H1 (cell line): ENCODE measurements at regions not wholly inside any gene's neighbourhood (a gene's known extent, or its start where the extent isn't known, plus 50 kb on each side); places are given as distances from the start of the nearest gene placed in this dataset.

Experiments used
- CTCF ChIA-PET: fragments of 300-600 bp; sonication (Branson Sonifier 250); formaldehyde crosslinking; loops from one replicate; lab custom pipeline; 2021; ENCODE audit not compliant: partially characterized antibody; lab: Charles Lee
- POLR2A ChIA-PET: fragments of 300-600 bp; sonication (Branson Sonifier 250); formaldehyde crosslinking; loops from one replicate; lab custom pipeline; 2021; ENCODE audit warnings: inconsistent platforms; ENCODE audit not compliant: partially characterized antibody; lab: Charles Lee
- DNase-seq, 2 experiments: peaks; one replicate each; pipeline versions ENCODE4 v3.0.0 to v3.0.0-alpha.2; 2010 to 2022; ENCODE audit warnings: low spot score in 2 of 2, low read depth in 1 of 2, mixed read lengths in 1 of 2
- FAIRE-seq: peaks from 2 replicates; lab custom pipeline; 2011; peaks lifted over from hg19 to GRCh38; lab: Jason Lieb, UNC
- H2AFZ ChIP-seq: 2 replicates; pipeline ENCODE4 v1.8.1; 2012; ENCODE audit warnings: low read length, inconsistent platforms
- H2AK5ac ChIP-seq: 2 replicates; pipeline ENCODE4 v1.6.1; 2013; ENCODE audit warnings: low read depth, low read length
- H2BK120ac ChIP-seq: replicated peaks from 2 replicates; pipeline ENCODE3; 2013; ENCODE audit warnings: low read depth, low read length, inconsistent platforms
- H2BK12ac ChIP-seq: 2 replicates; pipeline ENCODE4 v1.6.1; 2013; ENCODE audit warnings: low read depth, low read length
- H2BK15ac ChIP-seq: 2 replicates; pipeline ENCODE4 v1.6.1; 2013; ENCODE audit warnings: low read length
- H2BK20ac ChIP-seq: 2 replicates; pipeline ENCODE4 v1.6.1; 2013; ENCODE audit warnings: low read length
- H2BK5ac ChIP-seq: 2 replicates; pipeline ENCODE4 v1.6.1; 2013; ENCODE audit warnings: low read depth, low read length
- H3K14ac ChIP-seq: 2 replicates; pipeline ENCODE4 v1.6.1; 2013; ENCODE audit warnings: inconsistent platforms; ENCODE audit not compliant: insufficient read length
- H3K18ac ChIP-seq: 2 replicates; pipeline ENCODE4 v1.6.1; 2013; ENCODE audit warnings: low read length; ENCODE audit errors: extremely low read depth
- H3K23ac ChIP-seq: 2 replicates; pipeline ENCODE4 v1.6.1; 2013; ENCODE audit warnings: inconsistent platforms; ENCODE audit not compliant: insufficient read length
- H3K23me2 ChIP-seq: 2 replicates; pipeline ENCODE4 v1.6.1; 2013; ENCODE audit warnings: low read depth, low read length
- H3K27ac ChIP-seq: 2 replicates; pipeline ENCODE4 v1.6.1; 2011; ENCODE audit warnings: low read depth, low read length, inconsistent platforms
- H3K27me3 ChIP-seq, 4 experiments: replicated peaks in 1 of 4; 1 replicate in 1 of 4; 2 replicates in 3 of 4; pipeline versions ENCODE4 v1.6.1 to v1.8.1; 2011 to 2013; ENCODE audit warnings: low read length in 3 of 4, mild to moderate bottlenecking in 3 of 4, inconsistent platforms in 2 of 4, mixed read lengths in 2 of 4, moderate library complexity in 1 of 4; ENCODE audit not compliant: control insufficient read depth in 3 of 4, insufficient read depth in 3 of 4; ENCODE audit errors: extremely low read depth in 1 of 4
- H3K36me3 ChIP-seq, 4 experiments: 2 replicates each; pipeline versions ENCODE4 v1.6.1 to v1.8.1; 2011 to 2013; ENCODE audit warnings: mild to moderate bottlenecking in 4 of 4, low read length in 3 of 4, moderate library complexity in 2 of 4, control low read depth in 1 of 4, inconsistent platforms in 1 of 4; ENCODE audit not compliant: insufficient read depth in 4 of 4, control insufficient read depth in 2 of 4
- H3K4ac ChIP-seq: replicated peaks from 2 replicates; pipeline ENCODE3; 2013; ENCODE audit warnings: low read length, low read depth, mixed read lengths, inconsistent platforms; ENCODE audit not compliant: insufficient read length
- H3K4me1 ChIP-seq, 4 experiments: replicated peaks in 1 of 4; 1 replicate in 1 of 4; 2 replicates in 3 of 4; pipeline versions ENCODE4 v1.6.1 to v1.8.1; 2011 to 2013; ENCODE audit warnings: low read length in 3 of 4, inconsistent platforms in 2 of 4, mixed read lengths in 1 of 4; ENCODE audit not compliant: insufficient read depth in 4 of 4, control insufficient read depth in 3 of 4
- H3K4me2 ChIP-seq, 2 experiments: 2 replicates each; pipeline versions ENCODE4 v1.6.1 to v1.8.1; 2011 to 2013; ENCODE audit warnings: low read depth in 2 of 2, low read length in 2 of 2, control low read depth in 1 of 2, inconsistent platforms in 1 of 2, mild to moderate bottlenecking in 1 of 2; ENCODE audit not compliant: insufficient read depth in 1 of 2
- H3K4me3 ChIP-seq, 4 experiments: fragments of 200-600, 300-600 bp in 1 of 4; sonication (generic), shearing (Covaris generic), sonication (Bioruptor Twin) in 1 of 4; 2 replicates each; pipeline versions ENCODE4 v1.5.1 to v1.8.1; 2011 to 2016; ENCODE audit warnings: low read length in 4 of 4, low read depth in 3 of 4, control low read depth in 2 of 4, inconsistent platforms in 2 of 4, mild to moderate bottlenecking in 2 of 4, mixed read lengths in 1 of 4, moderate library complexity in 1 of 4; ENCODE audit not compliant: insufficient read depth in 2 of 4; ENCODE audit errors: extremely low read depth in 1 of 4
- H3K56ac ChIP-seq: replicated peaks from 2 replicates; pipeline ENCODE3; 2013; ENCODE audit warnings: low read depth, mild to moderate bottlenecking, mixed read lengths, low read length, inconsistent platforms; ENCODE audit not compliant: insufficient read length
- H3K79me1 ChIP-seq: 2 replicates; pipeline ENCODE4 v1.6.1; 2013; ENCODE audit warnings: low read depth, low read length, control low read depth
- H3K79me2 ChIP-seq, 2 experiments: 2 replicates each; pipeline versions ENCODE4 v1.6.1 to v1.8.1; 2012 to 2013; ENCODE audit warnings: low read length in 2 of 2, mild to moderate bottlenecking in 2 of 2, inconsistent platforms in 1 of 2; ENCODE audit not compliant: insufficient read depth in 2 of 2, control insufficient read depth in 1 of 2
- H3K9ac ChIP-seq, 4 experiments: replicated peaks in 1 of 4; 1 replicate in 1 of 4; 2 replicates in 3 of 4; pipeline versions ENCODE4 v1.6.1 to v1.8.1; 2011 to 2013; ENCODE audit warnings: low read depth in 3 of 4, low read length in 3 of 4, control low read depth in 2 of 4, mild to moderate bottlenecking in 2 of 4, moderate library complexity in 2 of 4, inconsistent platforms in 1 of 4; ENCODE audit errors: extremely low read depth in 1 of 4
- H3K9me3 ChIP-seq, 2 experiments: 2 replicates each; pipeline versions ENCODE4 v1.6.1 to v1.8.1; 2012 to 2013; ENCODE audit warnings: mild to moderate bottlenecking in 2 of 2, moderate library complexity in 2 of 2, control low read depth in 1 of 2, inconsistent platforms in 1 of 2, low read depth in 1 of 2, low read length in 1 of 2, mixed read lengths in 1 of 2; ENCODE audit not compliant: insufficient read depth in 2 of 2
- H4K20me1 ChIP-seq, 2 experiments: replicated peaks in 1 of 2; 2 replicates each; pipeline versions ENCODE3 to v1.8.1; 2011 to 2013; ENCODE audit warnings: inconsistent platforms in 2 of 2, low read length in 2 of 2, mild to moderate bottlenecking in 1 of 2; ENCODE audit not compliant: insufficient read depth in 2 of 2, control insufficient read depth in 1 of 2
- H4K5ac ChIP-seq: 2 replicates; pipeline ENCODE4 v1.6.1; 2013; ENCODE audit warnings: low read length, low read depth, mixed read lengths, inconsistent platforms; ENCODE audit not compliant: insufficient read length
- H4K8ac ChIP-seq: 2 replicates; pipeline ENCODE4 v1.8.0; 2013; ENCODE audit warnings: mild to moderate bottlenecking, moderate library complexity, low read length, inconsistent platforms; ENCODE audit not compliant: insufficient read depth; ENCODE audit errors: extremely low read depth
- H4K91ac ChIP-seq: replicated peaks from 2 replicates; pipeline ENCODE3; 2013; ENCODE audit warnings: low read length, mixed read lengths, inconsistent platforms; ENCODE audit not compliant: insufficient read length
- ASH2L ChIP-seq: fragments of 200-600, 300-600 bp; sonication (generic); IDR thresholded peaks from one replicate; pipeline ENCODE4 v1.7.1; 2017; ENCODE audit warnings: low read length
- EGR1 ChIP-seq: IDR thresholded peaks from 2 replicates; pipeline ENCODE4 v1.6.1; 2011; ENCODE audit warnings: low read depth, low read length, borderline replicate concordance
- GABPA ChIP-seq: IDR thresholded peaks from 2 replicates; pipeline ENCODE4 v1.6.1; 2011; ENCODE audit warnings: mild to moderate bottlenecking, low read length, moderate library complexity, borderline replicate concordance; ENCODE audit not compliant: insufficient read depth
- GTF2F1 ChIP-seq: IDR thresholded peaks from 2 replicates; pipeline ENCODE4 v1.6.1; 2012; ENCODE audit warnings: low read depth, low read length, improper control_type of control experiment, borderline replicate concordance
- JUN ChIP-seq: IDR thresholded peaks from 2 replicates; pipeline ENCODE4 v1.6.1; 2011; ENCODE audit warnings: low read depth, mild to moderate bottlenecking, improper control_type of control experiment, low read length
- KDM5A ChIP-seq: fragments of 200-600 bp; IDR thresholded peaks from 2 replicates; pipeline ENCODE4 v1.7.1; 2012; ENCODE audit warnings: mild to moderate bottlenecking, low read length, inconsistent platforms, mixed read lengths
- MAX ChIP-seq: IDR thresholded peaks from 2 replicates; pipeline ENCODE4 v1.6.1; 2012; ENCODE audit warnings: inconsistent platforms
- NANOG ChIP-seq: IDR thresholded peaks from 2 replicates; pipeline ENCODE4 v1.6.1; 2011; ENCODE audit warnings: low read length, low read depth, mild to moderate bottlenecking, inconsistent platforms; ENCODE audit not compliant: insufficient read depth, poor library complexity, severe bottlenecking
- SAP30 ChIP-seq: fragments of 300-600 bp; sonication (generic); IDR thresholded peaks from 2 replicates; pipeline ENCODE4 v1.7.1; 2012; ENCODE audit warnings: low read length, moderate library complexity, mild to moderate bottlenecking, inconsistent platforms; ENCODE audit not compliant: insufficient read depth, insufficient replicate concordance
- SP1 ChIP-seq: IDR thresholded peaks from 2 replicates; pipeline ENCODE4 v1.6.1; 2011; ENCODE audit warnings: low read depth, low read length
- SP2 ChIP-seq: IDR thresholded peaks from 2 replicates; pipeline ENCODE4 v1.6.1; 2012; ENCODE audit warnings: mild to moderate bottlenecking, low read length, inconsistent platforms
- TAF1 ChIP-seq: IDR thresholded peaks from 2 replicates; pipeline ENCODE4 v1.6.1; 2011; ENCODE audit warnings: mild to moderate bottlenecking, low read depth, low read length
- USF2 ChIP-seq: IDR thresholded peaks from 2 replicates; pipeline ENCODE4 v1.6.1; 2011; ENCODE audit warnings: low read length, improper control_type of control experiment
- WGBS, 2 experiments: shearing (Covaris generic) in 1 of 2; methylation state at CpG; one replicate each; pipeline versions ENCODE4 v1.1.6 to v1.1.7; 2013 to 2015; ENCODE audit warnings: low lambda C conversion rate in 2 of 2, mixed read lengths in 2 of 2, inconsistent platforms in 1 of 2, low coverage in 1 of 2, missing lambda C conversion rate in 1 of 2; ENCODE audit not compliant: insufficient replicate concordance in 2 of 2, insufficient coverage in 1 of 2, insufficient read length in 1 of 2; ENCODE audit errors: extremely low coverage in 1 of 2, missing lambda C conversion rate in 1 of 2; 5-methylcytosine and 5-hydroxymethylcytosine counted together

DNA sequence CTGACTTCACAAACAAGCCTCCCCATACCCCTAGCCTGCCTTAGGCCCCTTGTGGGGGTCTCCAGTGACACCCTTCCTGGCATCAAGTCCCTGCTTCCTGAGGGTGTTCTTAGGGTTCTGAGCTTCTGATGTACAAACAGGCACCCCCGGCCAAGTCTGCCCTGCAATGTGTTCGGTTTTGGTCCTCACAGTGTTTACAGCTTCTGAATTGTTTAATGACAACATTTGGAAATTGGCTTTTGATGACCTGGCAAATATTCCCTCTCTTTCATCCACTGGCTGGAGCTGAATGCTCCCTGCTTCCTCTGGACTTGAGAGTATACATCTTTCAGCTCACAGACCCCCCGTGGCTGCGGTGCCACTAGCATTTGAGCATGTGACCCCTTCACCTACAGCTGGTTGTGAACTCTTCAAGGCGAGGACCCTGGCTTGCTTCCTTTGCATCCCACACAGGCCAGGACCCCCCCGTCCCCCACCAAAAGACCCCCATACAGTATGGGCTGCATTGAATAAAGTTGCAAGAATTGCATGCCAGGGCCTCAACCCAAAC, 180.8 kb downstream of the KATNIP start:
- H3K27me3 ChIP-seq: no peaks in the 10 kb centered on the region
- H2BK15ac ChIP-seq: no peak overlapping the region
- H3K4me2 ChIP-seq: no peak overlapping the region
- WGBS, 2 experiments: 95% methylated on average over 6 of the region's 6 CpGs; no CpG with 5 or more reads in 1 of the 2 experiments
- H3K27ac ChIP-seq: no peak overlapping the region
- no peaks in the 10 kb centered on the region for H3K79me2 ChIP-seq
- no peaks in the 10 kb centered on the region; the same call in 1 of the 2 replicates for H3K23me2 ChIP-seq
- H2BK120ac ChIP-seq: no peak overlapping the region
- H3K4ac ChIP-seq: no peak overlapping the region
- H2AK5ac ChIP-seq: no peak overlapping the region
- peaks cover 0 to 3% of the 10 kb centered on the region in 2 experiments for H4K20me1 ChIP-seq
- no peak overlapping the region for H3K18ac ChIP-seq
- no peaks in the 10 kb centered on the region for H3K9me3 ChIP-seq
- no peak overlapping the region for H3K4me3 ChIP-seq
- DNase-seq: no peak
- no peak overlapping the region for H4K5ac ChIP-seq
- no peak overlapping the region for H2BK12ac ChIP-seq
- no peak for FAIRE-seq
- CTCF ChIA-PET: interaction anchor here (0.8 to 1.2 kb wide), 3 partner anchors 19 to 72 kb away, joined by 3 to 4 read pairs (median 3); no protein-coding TSS in a partner anchor
- no peak overlapping the region for H3K23ac ChIP-seq
- H4K8ac ChIP-seq: no peak overlapping the region; the same call in 1 of the 2 replicates
- no peak overlapping the region for H3K9ac ChIP-seq
- H3K4me1 ChIP-seq: no peaks in the 10 kb centered on the region
- no peaks in the 10 kb centered on the region for H3K79me1 ChIP-seq
- H4K91ac ChIP-seq: no peak overlapping the region
- no peak overlapping the region; the same call in 1 of the 2 replicates for H2BK5ac ChIP-seq
- no peak overlapping the region for H3K14ac ChIP-seq
- TF ChIP-seq MAX (no peak), NANOG (no peak), GTF2F1 (no peak), USF2 (no peak), SP1 (no peak), KDM5A (no peak), JUN (no peak), SP2 (no peak), ASH2L (no peak), GABPA (no peak), EGR1 (no peak), SAP30 (no peak), TAF1 (no peak)
- no peak overlapping the region for H2AFZ ChIP-seq
- no peak overlapping the region for H3K56ac ChIP-seq
- H3K36me3 ChIP-seq: no peaks in the 10 kb centered on the region; a peak in 2 of 8 replicates
- H2BK20ac ChIP-seq: no peak overlapping the region
- POLR2A ChIA-PET: no interaction called here
